ENCODE measurements at regions not wholly inside any gene's neighbourhood (a gene's known extent, or its start where the extent isn't known, plus 50 kb on each side); places are given as distances from the start of the nearest gene placed in this dataset.
"Not testable (repeated sequence)": the region's sequence is repeated elsewhere in the genome, so short reads cannot be mapped to it uniquely, and the experiment has no call there.

- H3K4me3 Mint-ChIP-seq; H3K36me3 Mint-ChIP-seq (ENCODE audit: low read depth); H3K9me3 Mint-ChIP-seq (ENCODE audit: insufficient read depth); CTCF ChIA-PET; ATAC-seq; H3K27me3 Mint-ChIP-seq (ENCODE audit: low read depth); H3K4me1 Mint-ChIP-seq (ENCODE audit: low read depth); POLR2A ChIA-PET; H3K27ac Mint-ChIP-seq; DNase-seq: not testable (repeated sequence)
Measured at GRCh38 chr15:44817797-44818196, 81.5 kb downstream of the TRIM69 start.

- CTCF ChIA-PET; H3K4me1 Mint-ChIP-seq (ENCODE audit: low read depth); H3K27ac Mint-ChIP-seq; H3K27me3 Mint-ChIP-seq (ENCODE audit: low read depth); H3K9me3 Mint-ChIP-seq (ENCODE audit: insufficient read depth); POLR2A ChIA-PET; DNase-seq; ATAC-seq; H3K36me3 Mint-ChIP-seq (ENCODE audit: low read depth); H3K4me3 Mint-ChIP-seq: not testable (repeated sequence)
Measured at GRCh38 chr15:44819331-44819987, 83.1 kb downstream of the TRIM69 start.

GRCh38 chr15:44820535-44820934, 84.2 kb downstream of the TRIM69 start:
- H3K9me3 Mint-ChIP-seq (ENCODE audit: insufficient read depth); POLR2A ChIA-PET; DNase-seq; H3K36me3 Mint-ChIP-seq (ENCODE audit: low read depth); H3K4me1 Mint-ChIP-seq (ENCODE audit: low read depth); ATAC-seq; H3K4me3 Mint-ChIP-seq; H3K27me3 Mint-ChIP-seq (ENCODE audit: low read depth); CTCF ChIA-PET; H3K27ac Mint-ChIP-seq: not testable (repeated sequence)

GRCh38 chr15:44820967-44821366, 84.6 kb downstream of the TRIM69 start:
- POLR2A ChIA-PET; H3K27ac Mint-ChIP-seq; H3K27me3 Mint-ChIP-seq (ENCODE audit: low read depth); H3K9me3 Mint-ChIP-seq (ENCODE audit: insufficient read depth); H3K4me3 Mint-ChIP-seq; H3K4me1 Mint-ChIP-seq (ENCODE audit: low read depth); DNase-seq; ATAC-seq; CTCF ChIA-PET; H3K36me3 Mint-ChIP-seq (ENCODE audit: low read depth): not testable (repeated sequence)

- DNase-seq; CTCF ChIA-PET; H3K9me3 Mint-ChIP-seq (ENCODE audit: insufficient read depth); ATAC-seq; H3K36me3 Mint-ChIP-seq (ENCODE audit: low read depth); H3K27ac Mint-ChIP-seq; H3K27me3 Mint-ChIP-seq (ENCODE audit: low read depth); POLR2A ChIA-PET; H3K4me3 Mint-ChIP-seq; H3K4me1 Mint-ChIP-seq (ENCODE audit: low read depth): not testable (repeated sequence)
Measured at GRCh38 chr15:44824277-44825145, 88.2 kb downstream of the TRIM69 start.

- CTCF ChIA-PET; H3K36me3 Mint-ChIP-seq (ENCODE audit: low read depth); H3K4me3 Mint-ChIP-seq; H3K27ac Mint-ChIP-seq; ATAC-seq; DNase-seq; H3K9me3 Mint-ChIP-seq (ENCODE audit: insufficient read depth); POLR2A ChIA-PET; H3K27me3 Mint-ChIP-seq (ENCODE audit: low read depth): not testable (repeated sequence)
- H3K4me1 Mint-ChIP-seq (ENCODE audit: low read depth), result peaks cover 11% of the 10 kb centered on the region
Measured at GRCh38 chr15:44826583-44826982, 90.3 kb downstream of the TRIM69 start.

GRCh38 chr15:44828229-44828914, 92.0 kb downstream of the TRIM69 start:
- ATAC-seq; H3K27me3 Mint-ChIP-seq (ENCODE audit: low read depth); H3K9me3 Mint-ChIP-seq (ENCODE audit: insufficient read depth); CTCF ChIA-PET; H3K4me3 Mint-ChIP-seq; POLR2A ChIA-PET; H3K36me3 Mint-ChIP-seq (ENCODE audit: low read depth); DNase-seq; H3K27ac Mint-ChIP-seq: not testable (repeated sequence)
- H3K4me1 Mint-ChIP-seq (ENCODE audit: low read depth), result peaks cover 11% of the 10 kb centered on the region

- H3K27ac Mint-ChIP-seq, ATAC-seq: not testable (repeated sequence)
Measured at GRCh38 chr15:44829150-44829549, 92.8 kb downstream of the TRIM69 start.

GRCh38 chr15:44830692-44831408, 94.5 kb downstream of the TRIM69 start:
- ATAC-seq; DNase-seq; H3K36me3 Mint-ChIP-seq (ENCODE audit: low read depth): not testable (repeated sequence)

More at GRCh38 chr15:44829150-44829549, 92.8 kb downstream of the TRIM69 start:
- DNase-seq; H3K9me3 Mint-ChIP-seq (ENCODE audit: insufficient read depth); H3K4me3 Mint-ChIP-seq; CTCF ChIA-PET; H3K27me3 Mint-ChIP-seq (ENCODE audit: low read depth); H3K36me3 Mint-ChIP-seq (ENCODE audit: low read depth); POLR2A ChIA-PET: not testable (repeated sequence)
- H3K4me1 Mint-ChIP-seq (ENCODE audit: low read depth), result peaks cover 11% of the 10 kb centered on the region

GRCh38 chr15:44831409-44831741, 95.0 kb downstream of the TRIM69 start:
- H3K27ac Mint-ChIP-seq; H3K4me3 Mint-ChIP-seq; H3K27me3 Mint-ChIP-seq (ENCODE audit: low read depth); H3K36me3 Mint-ChIP-seq (ENCODE audit: low read depth); DNase-seq; ATAC-seq; CTCF ChIA-PET; H3K9me3 Mint-ChIP-seq (ENCODE audit: insufficient read depth); POLR2A ChIA-PET: not testable (repeated sequence)
- H3K4me1 Mint-ChIP-seq (ENCODE audit: low read depth), result peaks cover 11% of the 10 kb centered on the region

More at GRCh38 chr15:44830692-44831408, 94.5 kb downstream of the TRIM69 start:
- H3K4me3 Mint-ChIP-seq; H3K27me3 Mint-ChIP-seq (ENCODE audit: low read depth); H3K9me3 Mint-ChIP-seq (ENCODE audit: insufficient read depth); POLR2A ChIA-PET; CTCF ChIA-PET: not testable (repeated sequence)
- peak overlapping the region; percentile 62 for H3K27ac Mint-ChIP-seq
- peaks cover 11% of the 10 kb centered on the region for H3K4me1 Mint-ChIP-seq (ENCODE audit: low read depth)

GRCh38 chr15:44832133-44832532, 95.8 kb downstream of the TRIM69 start:
- H3K9me3 Mint-ChIP-seq (ENCODE audit: insufficient read depth); ATAC-seq; POLR2A ChIA-PET; CTCF ChIA-PET; H3K27me3 Mint-ChIP-seq (ENCODE audit: low read depth); H3K4me3 Mint-ChIP-seq; H3K36me3 Mint-ChIP-seq (ENCODE audit: low read depth); DNase-seq: not testable (repeated sequence)
- Mint-ChIP-seq H3K27ac (peak overlapping the region; percentile 16), H3K4me1 (ENCODE audit: low read depth) (peaks cover 11% of the 10 kb centered on the region)

- CTCF ChIA-PET; H3K27me3 Mint-ChIP-seq (ENCODE audit: low read depth); H3K27ac Mint-ChIP-seq; ATAC-seq; DNase-seq; H3K9me3 Mint-ChIP-seq (ENCODE audit: insufficient read depth); H3K4me3 Mint-ChIP-seq; H3K36me3 Mint-ChIP-seq (ENCODE audit: low read depth): not testable (repeated sequence)
- peaks cover 11% of the 10 kb centered on the region for H3K4me1 Mint-ChIP-seq (ENCODE audit: low read depth)
- POLR2A ChIA-PET, result interaction anchor here (0.7 kb wide), 1 partner anchor 57 kb away, joined by 3 read pairs; no protein-coding TSS in a partner anchor
Measured at GRCh38 chr15:44833081-44833480, 96.8 kb downstream of the TRIM69 start.
